Endothelial cell of umbilical vein (primary cell): ENCODE measurements at regions not wholly inside any gene's neighbourhood (a gene's known extent, or its start where the extent isn't known, plus 50 kb on each side); places are given as distances from the start of the nearest gene placed in this dataset.

ENCODE experiments used
- BruUV-seq: library from RNA; stranded (reverse); fragments of 400-500 nt; replicated peaks from 2 replicates; lab custom pipeline; 2021; lab: Mats Ljungman, UMichigan
- CTCF ChIA-PET: fragments of 300-600, 350-600 bp; sonication (Branson Sonifier 250); formaldehyde crosslinking; loops from one replicate; lab custom pipeline; 2021; ENCODE audit warnings: antibody characterized with exemption, inconsistent platforms; lab: Charles Lee
- POLR2A ChIA-PET: fragments of 300-600, 350-600 bp; sonication (Branson Sonifier 250); formaldehyde crosslinking; loops from one replicate; lab custom pipeline; 2021; ENCODE audit warnings: antibody characterized with exemption, inconsistent platforms; lab: Charles Lee
- DNase-seq: peaks from one replicate; pipeline ENCODE4 v3.0.0-alpha.2; 2011; ENCODE audit warnings: low read depth, low spot score
- FAIRE-seq: peaks from 2 replicates; lab custom pipeline; 2011; peaks lifted over from hg19 to GRCh38; lab: Jason Lieb, UNC
- H2AFZ ChIP-seq: 2 replicates; pipeline ENCODE4 v1.6.0; 2012; ENCODE audit warnings: low read depth, low read length, control low read depth, inconsistent platforms
- H3K27ac ChIP-seq: 2 replicates; pipeline ENCODE4 v1.5.1; 2011; ENCODE audit warnings: low read depth, mild to moderate bottlenecking, control low read depth, low read length, moderate library complexity; ENCODE audit not compliant: insufficient read depth
- H3K27me3 ChIP-seq, 2 experiments: 2 replicates each; pipeline versions ENCODE4 v1.6.0 to v1.6.1; 2011; ENCODE audit warnings: low read length in 2 of 2, mixed read lengths in 1 of 2; ENCODE audit not compliant: control insufficient read depth in 2 of 2, insufficient read depth in 2 of 2
- H3K36me3 ChIP-seq, 2 experiments: 2 replicates in 1 of 2; 3 replicates in 1 of 2; pipeline ENCODE4 v1.5.1; 2011; ENCODE audit warnings: low read length in 2 of 2, mild to moderate bottlenecking in 1 of 2, moderate library complexity in 1 of 2; ENCODE audit not compliant: control insufficient read depth in 2 of 2, insufficient read depth in 2 of 2; ENCODE audit errors: extremely low read depth in 1 of 2
- H3K4me1 ChIP-seq: 3 replicates; pipeline ENCODE4 v1.5.1; 2011; ENCODE audit warnings: mild to moderate bottlenecking, low read length; ENCODE audit not compliant: control insufficient read depth, insufficient read depth; ENCODE audit errors: extremely low read depth
- H3K4me2 ChIP-seq: 2 replicates; pipeline ENCODE4 v1.6.1; 2011; ENCODE audit warnings: low read length, control low read depth, mixed read lengths; ENCODE audit not compliant: insufficient read depth
- H3K4me3 ChIP-seq, 3 experiments: fragments of 200-600 bp in 1 of 3; sonication (generic), shearing (Covaris generic) in 1 of 3; replicated peaks in 1 of 3; 2 replicates each; pipeline ENCODE4 v1.5.1; 2011 to 2016; ENCODE audit warnings: control low read depth in 3 of 3, low read length in 3 of 3, mild to moderate bottlenecking in 2 of 3, inconsistent platforms in 1 of 3, low read depth in 1 of 3, moderate library complexity in 1 of 3; ENCODE audit not compliant: insufficient read depth in 1 of 3
- H3K79me2 ChIP-seq: 2 replicates; pipeline ENCODE4 v1.6.0; 2012; ENCODE audit warnings: low read length, inconsistent platforms; ENCODE audit not compliant: control insufficient read depth, insufficient read depth
- H3K9ac ChIP-seq: replicated peaks from 2 replicates; pipeline ENCODE3; 2011; ENCODE audit warnings: low read length, control low read depth; ENCODE audit not compliant: insufficient read depth; ENCODE audit errors: extremely low read depth
- H3K9me1 ChIP-seq: replicated peaks from 3 replicates; pipeline ENCODE4 v1.6.0; 2011; ENCODE audit warnings: mild to moderate bottlenecking, low read length; ENCODE audit not compliant: control insufficient read depth, insufficient read depth; ENCODE audit errors: extremely low read depth
- H3K9me3 ChIP-seq: replicated peaks from 2 replicates; pipeline ENCODE4 v1.5.1; 2012; ENCODE audit warnings: low read length, inconsistent platforms; ENCODE audit not compliant: control insufficient read depth, insufficient read depth
- H4K20me1 ChIP-seq: replicated peaks from 2 replicates; pipeline ENCODE3; 2011; ENCODE audit warnings: mild to moderate bottlenecking, low read length; ENCODE audit not compliant: control insufficient read depth, insufficient read depth; ENCODE audit errors: extremely low read depth
- CTCF ChIP-seq, 2 donors: IDR thresholded peaks; 1 replicate in 1 of 2; 2 replicates in 1 of 2; pipeline ENCODE4 v1.5.1; 2011; ENCODE audit warnings: low read length in 2 of 2, mild to moderate bottlenecking in 2 of 2, moderate library complexity in 2 of 2, control low read depth in 1 of 2, inconsistent platforms in 1 of 2, low read depth in 1 of 2; ENCODE audit not compliant: insufficient read depth in 1 of 2; ENCODE audit errors: extremely low read depth in 1 of 2
- EZH2 ChIP-seq: IDR thresholded peaks from 2 replicates; pipeline ENCODE4 v1.6.1; 2012; ENCODE audit warnings: borderline replicate concordance, low read depth, mild to moderate bottlenecking, moderate library complexity, low read length, inconsistent platforms; ENCODE audit not compliant: severe bottlenecking
- FOS ChIP-seq: IDR thresholded peaks from 2 replicates; pipeline ENCODE4 v1.6.1; 2011; ENCODE audit warnings: mild to moderate bottlenecking, low read length, moderate library complexity, borderline replicate concordance; ENCODE audit not compliant: insufficient read depth
- GATA2 ChIP-seq: IDR thresholded peaks from 2 replicates; pipeline ENCODE4 v1.7.0; 2011; ENCODE audit warnings: low read depth, mild to moderate bottlenecking, moderate library complexity, mixed read lengths, low read length; ENCODE audit not compliant: insufficient read length, insufficient read depth
- JUN ChIP-seq: IDR thresholded peaks from 2 replicates; pipeline ENCODE4 v1.6.1; 2011; ENCODE audit warnings: borderline replicate concordance, low read depth; ENCODE audit not compliant: insufficient read length, insufficient read depth
- MAX ChIP-seq: IDR thresholded peaks from 2 replicates; pipeline ENCODE4 v1.6.1; 2011; ENCODE audit not compliant: insufficient read depth, insufficient read length
- MYC ChIP-seq: IDR thresholded peaks from one replicate; pipeline ENCODE4 v1.6.1; 2011; ENCODE audit warnings: mild to moderate bottlenecking, low read depth, low read length
- POLR2A ChIP-seq: IDR thresholded peaks from 2 replicates; pipeline ENCODE4 v1.6.1; 2012; ENCODE audit warnings: low read depth, mild to moderate bottlenecking, control low read depth, low read length
- POLR2AphosphoS5 ChIP-seq: IDR thresholded peaks from 2 replicates; pipeline ENCODE4 v1.6.1; 2012; ENCODE audit warnings: low read depth, mild to moderate bottlenecking, control low read depth, low read length, moderate library complexity; ENCODE audit not compliant: insufficient read depth
- dilution Hi-C: fragments of 300-500 bp; cut with MboI; formaldehyde crosslinking; loops from one replicate; pipeline ENCODE4 v1.15.0; 2019; ENCODE audit warnings: low sequenced_read_pairs; ENCODE audit not compliant: extremely low pct_ligation_motif_present
- intact Hi-C: fragments of 100-400 bp; cut with micrococcal nuclease; formaldehyde crosslinking; loops from one replicate; pipeline ENCODE4 v1.10.0; 2022

GRCh38 chr4:173937631-173938270, 345.7 kb downstream of the FBXO8 start:
- Histone ChIP-seq H3K9ac (no peak overlapping the region), H4K20me1 (no peaks in the 10 kb centered on the region), H3K9me1 (no peaks in the 10 kb centered on the region), H3K36me3 (no peaks in the 10 kb centered on the region), H3K27ac (no peak overlapping the region), H3K9me3 (no peaks in the 10 kb centered on the region), H2AFZ (no peak overlapping the region), H3K4me2 (no peak overlapping the region), H3K27me3 (no peaks in the 10 kb centered on the region), H3K4me1 (no peaks in the 10 kb centered on the region), H3K79me2 (no peaks in the 10 kb centered on the region), H3K4me3 (no peak overlapping the region)
- FAIRE-seq (no peak), DNase-seq (no peak)
- TF ChIP-seq MYC = no peak
- no peak for TF ChIP-seq POLR2AphosphoS5
- TF ChIP-seq EZH2 = no peak
- TF ChIP-seq MAX = no peak
- TF ChIP-seq JUN = no peak
- TF ChIP-seq POLR2A = no peak
- TF ChIP-seq CTCF (IDR thresholded peaks at IDR 0.05; ENCODE audit: extremely low read depth in 1 of 2, insufficient read depth in 1 of 2, low read depth in 1 of 2, low read length in 2 of 2) = no peak
- TF ChIP-seq FOS = no peak
- TF ChIP-seq GATA2 = no peak
- no TSS peak for BruUV-seq
- POLR2A ChIA-PET = no interaction called here
- dilution Hi-C loops (no loop called here), intact Hi-C loops (no loop called here)
- CTCF ChIA-PET = no interaction called here
